Transverse colon (tissue), 4 donors: ENCODE measurements at regions not wholly inside any gene's neighbourhood (a gene's known extent, or its start where the extent isn't known, plus 50 kb on each side); places are given as distances from the start of the nearest gene placed in this dataset.
"Not testable (repeated sequence)": the region's sequence is repeated elsewhere in the genome, so short reads cannot be mapped to it uniquely, and the experiment has no call there.

Experiments
- DNase-seq: peaks from one replicate; pipeline ENCODE4 v3.0.0-alpha.2; 2019
- H3K27ac ChIP-seq, 4 donors: fragments of 200-600 bp; sonication (generic); 2 replicates each; pipeline ENCODE4 v1.5.1; 2016 to 2018; ENCODE audit warnings: inconsistent platforms in 4 of 4
- H3K27me3 ChIP-seq: fragments of 200-600 bp; sonication (generic); 2 replicates; pipeline ENCODE4 v1.5.1; 2017; ENCODE audit warnings: inconsistent platforms
- H3K36me3 ChIP-seq, 4 donors: fragments of 200-600 bp; sonication (generic); 2 replicates each; pipeline ENCODE4 v1.5.1; 2017 to 2019; ENCODE audit warnings: inconsistent platforms in 4 of 4
- H3K4me1 ChIP-seq, 4 donors: fragments of 200-600 bp; sonication (generic); 2 replicates each; pipeline ENCODE4 v1.5.1; 2017 to 2020; ENCODE audit warnings: inconsistent platforms in 4 of 4
- H3K4me3 ChIP-seq, 4 donors: fragments of 200-600 bp; sonication (generic); 1 replicate in 1 of 4; 2 replicates in 3 of 4; pipeline versions ENCODE4 v1.5.1 to v1.6.1; 2017 to 2019; ENCODE audit warnings: inconsistent platforms in 4 of 4
- H3K9me3 ChIP-seq, 2 donors: fragments of 200-600 bp; sonication (generic); 2 replicates each; pipeline ENCODE4 v1.5.1; 2017 to 2019; ENCODE audit warnings: inconsistent platforms in 2 of 2
- CTCF ChIP-seq, 5 experiments: fragments of 200-600 bp in 3 of 5; fragments of 450-650 bp in 2 of 5; sonication (generic) in 3 of 5; IDR thresholded peaks; 1 replicate in 2 of 5; 2 replicates in 3 of 5; pipeline ENCODE4 v1.5.1; 2016 to 2017; ENCODE audit warnings: antibody characterized with exemption in 5 of 5, inconsistent platforms in 3 of 5, mild to moderate bottlenecking in 2 of 5, moderate library complexity in 1 of 5
- EP300 ChIP-seq: sonication (generic); formaldehyde crosslinking; IDR thresholded peaks from one replicate; pipeline ENCODE4 v1.6.1; 2017; ENCODE audit warnings: antibody characterized with exemption, low read depth
- POLR2A ChIP-seq: fragments of 450-650 bp; IDR thresholded peaks from one replicate; pipeline ENCODE4 v1.6.1; 2016; ENCODE audit warnings: antibody characterized with exemption, mild to moderate bottlenecking, moderate library complexity
- POLR2AphosphoS5 ChIP-seq, 3 donors: sonication (generic); formaldehyde crosslinking; IDR thresholded peaks; one replicate each; pipeline ENCODE4 v1.6.1; 2016; ENCODE audit warnings: antibody characterized with exemption in 3 of 3
- WGBS, 2 donors: methylation state at CpG; one replicate each; pipeline ENCODE4 v1.1.5; 2018; ENCODE audit warnings: low coverage in 1 of 2; 5-methylcytosine and 5-hydroxymethylcytosine counted together
- in situ Hi-C, 4 donors: fragments of 200-750 bp; cut with MboI; loops; one replicate each; pipeline versions ENCODE4 v1.15.0 to v1.15.1; 2017; ENCODE audit warnings: low sequenced_read_pairs in 3 of 4, low pct_ligation_motif_present in 1 of 4, low pct_unique_long_range_greater_than_20kb in 1 of 4
- intact Hi-C: fragments of 100-400 bp; cut with DNase I; formaldehyde crosslinking; loops from one replicate; pipeline ENCODE4 v1.15.1; 2023; ENCODE audit warnings: low total_unique reads

DNA sequence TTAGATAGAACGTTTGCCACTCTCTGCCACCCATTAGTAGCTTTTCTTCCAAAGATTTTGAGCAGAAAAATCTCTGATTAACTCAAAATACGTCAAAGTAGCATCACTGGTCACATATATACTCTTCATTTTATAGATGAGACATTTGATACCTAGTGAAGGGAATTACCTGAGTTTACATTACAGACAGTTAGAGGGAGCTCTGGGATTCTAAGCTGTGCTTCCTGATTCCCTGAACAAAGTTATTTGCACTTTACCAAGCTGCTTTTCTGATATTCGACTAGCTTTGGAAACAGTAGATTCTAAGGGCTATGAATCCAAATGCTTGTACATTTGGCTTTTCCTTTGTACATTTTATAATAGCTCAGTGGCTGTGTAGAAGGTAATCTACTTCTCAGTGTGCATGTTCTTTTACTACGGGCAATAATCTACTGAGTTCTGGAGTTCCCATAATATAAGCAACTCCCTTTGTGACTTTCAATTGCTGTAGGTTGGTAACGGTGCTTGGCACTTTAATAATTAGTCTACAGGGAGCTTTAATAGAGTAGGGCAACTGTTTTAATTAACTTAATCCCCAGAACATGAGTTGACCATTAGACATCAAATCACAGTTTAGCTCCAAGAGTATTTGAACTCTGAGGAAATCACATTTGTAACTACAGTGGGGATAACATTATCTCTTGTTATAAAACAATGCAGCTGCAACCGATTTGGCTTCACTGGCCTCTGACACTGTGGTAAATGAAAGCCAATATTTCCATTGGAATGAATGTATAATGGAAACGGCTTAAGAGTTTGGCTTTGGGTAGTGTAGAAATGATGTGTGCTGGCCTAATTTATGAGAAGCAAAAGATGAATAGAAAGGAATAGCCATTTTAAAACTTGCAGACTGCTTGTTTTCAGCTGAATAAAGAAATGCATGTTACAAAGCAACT, 1602.4 kb downstream of the STIM2 start:
- in situ Hi-C loops = no loop called here
- Histone ChIP-seq H3K27me3 (no peaks in the 10 kb centered on the region), H3K27ac (no peak overlapping the region), H3K4me3 (no peak overlapping the region), H3K36me3 (no peaks in the 10 kb centered on the region), H3K4me1 (peaks cover 0 to 3% (median 0%) of the 10 kb centered on the region in 4 donors), H3K9me3 (no peaks in the 10 kb centered on the region)
- WGBS, 2 donors = 28 to 36% methylated on average over 6 to 7 of the region's 7 CpGs
- TF ChIP-seq POLR2A (no peak), POLR2AphosphoS5 (IDR thresholded peaks at IDR 0.05) (no peak)
- DNase-seq = no peak
- intact Hi-C loops = no loop called here

GRCh38 chr4:28464823-28465222, 1604.2 kb downstream of the STIM2 start:
- TF ChIP-seq EP300 (no peak), POLR2A (no peak), POLR2AphosphoS5 (IDR thresholded peaks at IDR 0.05) (no peak), CTCF (IDR thresholded peaks at IDR 0.05) (no peak)
- 60 to 76% methylated on average over 1 of the region's 1 CpG for WGBS, 2 donors
- Histone ChIP-seq H3K36me3 (no peaks in the 10 kb centered on the region), H3K9me3 (no peaks in the 10 kb centered on the region), H3K4me3 (no peak overlapping the region), H3K4me1 (peaks cover 0 to 3% (median 0%) of the 10 kb centered on the region in 4 donors), H3K27me3 (no peaks in the 10 kb centered on the region), H3K27ac (no peak overlapping the region)
- no peak for DNase-seq
- intact Hi-C loops = no loop called here
- in situ Hi-C loops = no loop called here

DNA sequence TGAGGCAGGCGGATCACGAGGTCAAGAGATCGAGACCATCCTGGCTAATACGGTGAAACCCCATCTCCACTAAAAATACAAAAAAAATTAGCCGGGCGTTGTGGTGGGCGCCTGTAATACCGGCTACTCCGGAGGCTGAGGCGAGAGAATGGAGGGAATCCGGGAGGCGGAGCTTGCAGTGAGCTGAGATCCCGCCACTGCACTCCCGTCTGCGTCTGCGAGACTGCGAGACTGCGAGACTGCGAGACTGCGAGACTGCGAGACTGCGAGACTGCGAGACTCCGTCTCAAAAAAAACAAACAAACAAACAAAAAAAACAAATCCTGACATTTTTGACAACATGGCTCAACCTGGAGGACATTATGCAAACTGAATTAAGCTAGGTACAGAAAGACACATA, 1606.2 kb downstream of the STIM2 start:
- H3K36me3 ChIP-seq, intact Hi-C loops, in situ Hi-C loops, H3K27ac ChIP-seq, H3K4me3 ChIP-seq, H3K4me1 ChIP-seq, H3K27me3 ChIP-seq, H3K9me3 ChIP-seq, DNase-seq: not testable (repeated sequence)
- 91 to 95% methylated on average over 20 to 24 of the region's 24 CpGs for WGBS, 2 donors

DNA sequence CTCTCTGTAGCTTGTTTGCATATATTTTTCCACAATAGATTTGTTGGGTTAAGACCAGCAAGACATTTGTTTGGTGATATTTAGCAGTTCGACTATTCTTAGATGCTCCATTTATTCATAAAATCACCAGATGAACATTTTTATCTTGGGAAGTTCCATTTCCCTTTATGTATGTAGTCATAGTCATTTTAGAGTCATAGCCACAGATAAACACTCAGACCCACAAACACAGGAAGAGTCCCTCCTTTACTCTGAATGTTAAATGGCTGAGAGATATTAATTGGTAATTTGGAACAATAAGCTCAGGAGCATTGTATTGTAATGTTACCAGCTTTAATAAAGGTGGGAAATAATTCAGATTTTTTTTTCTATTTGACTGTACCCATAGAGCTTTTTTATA, 1608.7 kb downstream of the STIM2 start:
- in situ Hi-C loops = no loop called here
- TF ChIP-seq POLR2AphosphoS5 (IDR thresholded peaks at IDR 0.05) (no peak), EP300 (no peak), CTCF (IDR thresholded peaks at IDR 0.05) (no peak), POLR2A (no peak)
- H3K9me3 ChIP-seq = no peaks in the 10 kb centered on the region

GRCh38 chr4:28469886-28470285, 1609.2 kb downstream of the STIM2 start:
- Histone ChIP-seq H3K4me1 (no peaks in the 10 kb centered on the region), H3K27ac (no peak overlapping the region), H3K4me3 (no peak overlapping the region), H3K36me3 (no peaks in the 10 kb centered on the region), H3K27me3 (no peaks in the 10 kb centered on the region), H3K9me3 (no peaks in the 10 kb centered on the region)
- intact Hi-C loops = no loop called here
- in situ Hi-C loops = no loop called here
- 76 to 79% methylated on average over 2 of the region's 2 CpGs for WGBS, 2 donors
- no peak for TF ChIP-seq POLR2AphosphoS5 (IDR thresholded peaks at IDR 0.05)
- no peak for TF ChIP-seq CTCF (IDR thresholded peaks at IDR 0.05)
- TF ChIP-seq POLR2A = no peak
- no peak for TF ChIP-seq EP300
- no peak for DNase-seq

More for the DNA sequence above, 1608.7 kb downstream of the STIM2 start:
- DNase-seq = no peak
- Histone ChIP-seq H3K27ac (no peak overlapping the region), H3K27me3 (no peaks in the 10 kb centered on the region), H3K4me1 (no peaks in the 10 kb centered on the region), H3K36me3 (no peaks in the 10 kb centered on the region), H3K4me3 (no peak overlapping the region)
- 74 to 100% methylated on average over 1 of the region's 1 CpG for WGBS, 2 donors
- intact Hi-C loops = no loop called here
